ENCODE measurements at regions not wholly inside any gene's neighbourhood (a gene's known extent, or its start where the extent isn't known, plus 50 kb on each side); places are given as distances from the start of the nearest gene placed in this dataset.

- TF ChIP-seq CTCF (IDR thresholded peaks at IDR 0.05; ENCODE audit: low read depth, low read length, missing input control) (peak; percentile 63), TAF1 (conservative IDR thresholded peaks at IDR 0.05) (no peak), ATF3 (IDR thresholded peaks at IDR 0.05) (no peak), REST (IDR thresholded peaks at IDR 0.05) (no peak), YY1 (IDR thresholded peaks at IDR 0.05) (no peak), ZBTB33 (IDR thresholded peaks at IDR 0.05) (no peak)
Measured at GRCh38 chr2:211035548-211036185, 479.3 kb downstream of the CPS1 start.

Measured in liver (tissue), 3 donors.